ENCODE measurements at regions not wholly inside any gene's neighbourhood (a gene's known extent, or its start where the extent isn't known, plus 50 kb on each side); places are given as distances from the start of the nearest gene placed in this dataset.

- no peak for DNase-seq (ENCODE audit: extremely low read depth in 1 of 2, low read depth in 1 of 2)
These were observed 489.6 kb upstream of the KLF12 start for GRCh38 chr13:74623761-74624160.

- DNase-seq (ENCODE audit: extremely low read depth in 1 of 2, low read depth in 1 of 2): no peak
These were observed 488.1 kb upstream of the KLF12 start for GRCh38 chr13:74622284-74622683.

- no peak for DNase-seq (ENCODE audit: extremely low read depth in 1 of 2, low read depth in 1 of 2)
These were observed 486.5 kb upstream of the KLF12 start for GRCh38 chr13:74620711-74621110.

GRCh38 chr13:74620308-74620707 is 486.1 kb upstream of the KLF12 start:
- DNase-seq (ENCODE audit: extremely low read depth in 1 of 2, low read depth in 1 of 2): no peak

GRCh38 chr13:74597526-74597925 is 463.3 kb upstream of the KLF12 start:
- DNase-seq (ENCODE audit: extremely low read depth in 1 of 2, low read depth in 1 of 2): no peak

- DNase-seq (ENCODE audit: extremely low read depth in 1 of 2, low read depth in 1 of 2): no peak
These were observed 462.5 kb upstream of the KLF12 start for GRCh38 chr13:74596691-74597090.

- DNase-seq (ENCODE audit: extremely low read depth in 1 of 2, low read depth in 1 of 2): no peak
These were observed 459.5 kb upstream of the KLF12 start for GRCh38 chr13:74593688-74594087.

- DNase-seq (ENCODE audit: extremely low read depth in 1 of 2, low read depth in 1 of 2): no peak
These were observed 452.6 kb upstream of the KLF12 start for GRCh38 chr13:74586847-74587246.

- DNase-seq (ENCODE audit: extremely low read depth in 1 of 2, low read depth in 1 of 2): no peak
These were observed 442.2 kb upstream of the KLF12 start for GRCh38 chr13:74576420-74576819.

GRCh38 chr13:74575729-74576125 is 441.5 kb upstream of the KLF12 start:
- peak in 1 of 2 donors; percentile 8 for DNase-seq (ENCODE audit: extremely low read depth in 1 of 2, low read depth in 1 of 2)

GRCh38 chr13:74574964-74575728 is 440.9 kb upstream of the KLF12 start:
- no peak for DNase-seq (ENCODE audit: extremely low read depth in 1 of 2, low read depth in 1 of 2)

- DNase-seq (ENCODE audit: extremely low read depth in 1 of 2, low read depth in 1 of 2): no peak
These were observed 439.4 kb upstream of the KLF12 start for GRCh38 chr13:74573654-74574053.

- no peak for DNase-seq (ENCODE audit: extremely low read depth in 1 of 2, low read depth in 1 of 2)
These were observed 437.6 kb upstream of the KLF12 start for GRCh38 chr13:74571811-74572210.

GRCh38 chr13:74570834-74571233 is 436.6 kb upstream of the KLF12 start:
- DNase-seq (ENCODE audit: extremely low read depth in 1 of 2, low read depth in 1 of 2): no peak

- no peak for DNase-seq (ENCODE audit: extremely low read depth in 1 of 2, low read depth in 1 of 2)
These were observed 435.8 kb upstream of the KLF12 start for GRCh38 chr13:74570046-74570445.

- DNase-seq (ENCODE audit: extremely low read depth in 1 of 2, low read depth in 1 of 2): no peak
These were observed 435.0 kb upstream of the KLF12 start for GRCh38 chr13:74569251-74569650.

- no peak for DNase-seq (ENCODE audit: extremely low read depth in 1 of 2, low read depth in 1 of 2)
These were observed 433.3 kb upstream of the KLF12 start for GRCh38 chr13:74567485-74567884.

- DNase-seq (ENCODE audit: extremely low read depth in 1 of 2, low read depth in 1 of 2): no peak
These were observed 428.2 kb upstream of the KLF12 start for GRCh38 chr13:74562381-74562780.

- no peak for DNase-seq (ENCODE audit: extremely low read depth in 1 of 2, low read depth in 1 of 2)
These were observed 427.0 kb upstream of the KLF12 start for GRCh38 chr13:74561155-74561554.

GRCh38 chr13:74560325-74560724 is 426.1 kb upstream of the KLF12 start:
- DNase-seq (ENCODE audit: extremely low read depth in 1 of 2, low read depth in 1 of 2): no peak

- no peak for DNase-seq (ENCODE audit: extremely low read depth in 1 of 2, low read depth in 1 of 2)
These were observed 423.7 kb upstream of the KLF12 start for GRCh38 chr13:74557870-74558269.

- DNase-seq (ENCODE audit: extremely low read depth in 1 of 2, low read depth in 1 of 2): no peak
These were observed 421.6 kb upstream of the KLF12 start for GRCh38 chr13:74555651-74556420.
